ENCODE measurements at regions not wholly inside any gene's neighbourhood (a gene's known extent, or its start where the extent isn't known, plus 50 kb on each side); places are given as distances from the start of the nearest gene placed in this dataset.

DNA sequence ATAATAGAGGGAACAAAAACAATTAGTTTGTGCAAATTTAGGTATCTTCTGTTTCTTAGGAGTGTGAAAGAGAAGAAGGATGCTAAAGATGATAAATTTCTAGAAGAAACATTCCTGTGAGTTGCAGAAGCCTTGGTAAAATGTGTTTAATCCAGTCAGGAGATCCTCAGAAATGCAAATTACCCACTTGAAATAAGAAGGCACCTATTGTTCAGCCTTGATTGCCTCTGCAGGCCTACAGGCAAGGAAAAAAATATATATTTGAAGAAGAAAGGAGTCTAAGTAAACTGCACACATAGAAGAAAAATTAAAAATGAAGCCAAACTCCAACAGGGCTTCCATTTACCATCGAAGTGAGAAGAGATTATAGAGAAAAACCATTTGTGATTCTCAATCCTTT, 51.0 kb upstream of the LHX8 start:
- H3K36me3 Mint-ChIP-seq, result no peaks in the 10 kb centered on the region
- no peak for DNase-seq (ENCODE audit: low spot score)
- no peaks in the 10 kb centered on the region for H3K9me3 Mint-ChIP-seq
- peaks cover 20% of the 10 kb centered on the region for H3K27me3 Mint-ChIP-seq (ENCODE audit: low read depth)
- H3K4me3 Mint-ChIP-seq, result no peak overlapping the region
- ATAC-seq, result peak; percentile 72
- ChIA-PET CTCF (interaction anchor here (0.9 kb wide), 1 partner anchor 48 kb away, joined by 3 read pairs; no protein-coding TSS in a partner anchor), POLR2A (no interaction called here)
- no peak overlapping the region for H3K27ac Mint-ChIP-seq
- H3K4me1 Mint-ChIP-seq, result peaks cover 55% of the 10 kb centered on the region
- TF ChIP-seq ELF4 (CRISPR knock-in tag; IDR thresholded peaks at IDR 0.05; ENCODE audit: low read depth) (no peak), PRRX2 (CRISPR knock-in tag; IDR thresholded peaks at IDR 0.05) (no peak), TEAD1 (CRISPR knock-in tag; IDR thresholded peaks at IDR 0.05) (no peak), FOXK1 (CRISPR knock-in tag; IDR thresholded peaks at IDR 0.05) (no peak), SP1 (CRISPR knock-in tag; conservative IDR thresholded peaks at IDR 0.05) (no peak), NFYB (CRISPR knock-in tag; conservative IDR thresholded peaks at IDR 0.05; ENCODE audit: low read depth) (no peak)
- TF ChIP-seq, protein P1, sequence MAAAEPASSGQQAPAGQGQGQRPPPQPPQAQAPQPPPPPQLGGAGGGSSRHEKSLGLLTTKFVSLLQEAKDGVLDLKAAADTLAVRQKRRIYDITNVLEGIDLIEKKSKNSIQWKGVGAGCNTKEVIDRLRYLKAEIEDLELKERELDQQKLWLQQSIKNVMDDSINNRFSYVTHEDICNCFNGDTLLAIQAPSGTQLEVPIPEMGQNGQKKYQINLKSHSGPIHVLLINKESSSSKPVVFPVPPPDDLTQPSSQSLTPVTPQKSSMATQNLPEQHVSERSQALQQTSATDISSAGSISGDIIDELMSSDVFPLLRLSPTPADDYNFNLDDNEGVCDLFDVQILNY (CRISPR knock-in tag; IDR thresholded peaks at IDR 0.05), result no peak
- TF ChIP-seq, protein P2, sequence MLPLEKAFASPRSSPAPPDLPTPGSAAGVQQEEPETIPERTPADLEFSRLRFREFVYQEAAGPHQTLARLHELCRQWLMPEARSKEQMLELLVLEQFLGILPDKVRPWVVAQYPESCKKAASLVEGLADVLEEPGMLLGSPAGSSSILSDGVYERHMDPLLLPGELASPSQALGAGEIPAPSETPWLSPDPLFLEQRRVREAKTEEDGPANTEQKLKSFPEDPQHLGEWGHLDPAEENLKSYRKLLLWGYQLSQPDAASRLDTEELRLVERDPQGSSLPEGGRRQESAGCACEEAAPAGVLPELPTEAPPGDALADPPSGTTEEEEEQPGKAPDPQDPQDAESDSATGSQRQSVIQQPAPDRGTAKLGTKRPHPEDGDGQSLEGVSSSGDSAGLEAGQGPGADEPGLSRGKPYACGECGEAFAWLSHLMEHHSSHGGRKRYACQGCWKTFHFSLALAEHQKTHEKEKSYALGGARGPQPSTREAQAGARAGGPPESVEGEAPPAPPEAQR (CRISPR knock-in tag; IDR thresholded peaks at IDR 0.05), result no peak

DNA sequence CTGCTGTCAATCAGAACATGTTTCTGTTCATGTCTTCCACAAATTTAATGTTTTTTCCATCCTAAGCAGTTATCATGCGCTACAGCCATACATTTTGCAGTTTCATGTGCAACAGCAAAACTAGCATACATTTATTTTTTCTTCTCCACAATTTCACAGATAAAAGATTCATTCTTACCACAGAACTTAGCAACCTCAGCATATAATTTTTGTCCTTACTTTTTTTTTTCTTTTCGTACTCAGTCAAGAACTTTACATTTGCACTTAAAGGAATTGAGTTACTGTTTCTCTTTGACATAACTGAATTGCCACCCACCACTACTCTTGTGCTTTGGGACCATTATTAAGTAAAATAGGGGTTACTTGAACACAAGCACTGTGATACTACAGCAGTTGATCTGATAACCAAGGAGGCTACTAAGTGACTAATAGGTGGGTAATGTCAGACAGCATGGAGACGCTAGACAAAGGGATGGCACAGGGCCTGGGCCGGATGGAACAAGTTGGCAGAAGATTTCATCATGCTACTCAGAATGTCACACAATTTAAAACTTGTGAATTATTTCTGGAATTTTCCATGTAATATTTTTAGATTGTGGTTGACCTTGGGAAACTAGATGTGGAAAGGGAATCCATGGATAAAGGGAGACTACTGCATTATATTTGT, 50.2 kb upstream of the LHX8 start:
- Mint-ChIP-seq H3K4me3 (peak overlapping the region; percentile 20; the same call in 1 of the 2 replicates), H3K36me3 (peaks cover 3% of the 10 kb centered on the region; the same call in 1 of the 2 replicates), H3K9me3 (peaks cover 4% of the 10 kb centered on the region; the same call in 1 of the 2 replicates), H3K27ac (no peak overlapping the region), H3K4me1 (peaks cover 48% of the 10 kb centered on the region), H3K27me3 (ENCODE audit: low read depth) (peaks cover 16% of the 10 kb centered on the region)
- CTCF ChIA-PET, result interaction anchor here (1.2 kb wide), 1 partner anchor 9 kb away, joined by 3 read pairs; no protein-coding TSS in a partner anchor
- TF ChIP-seq NFYB (CRISPR knock-in tag; conservative IDR thresholded peaks at IDR 0.05; ENCODE audit: low read depth) (no peak), NR1H2 (CRISPR knock-in tag; IDR thresholded peaks at IDR 0.05) (no peak), GABPB1 (CRISPR knock-in tag; IDR thresholded peaks at IDR 0.05) (no peak), ZNF416 (CRISPR knock-in tag; IDR thresholded peaks at IDR 0.05) (no peak), GTF2I (CRISPR knock-in tag; conservative IDR thresholded peaks at IDR 0.05) (no peak), ZNF396 (CRISPR knock-in tag; IDR thresholded peaks at IDR 0.05; ENCODE audit: borderline replicate concordance) (no peak), ESRRA (CRISPR knock-in tag; IDR thresholded peaks at IDR 0.05; ENCODE audit: borderline replicate concordance) (no peak), SOX15 (CRISPR knock-in tag; IDR thresholded peaks at IDR 0.05) (no peak), JAZF1 (CRISPR knock-in tag; IDR thresholded peaks at IDR 0.05) (no peak), TP53 (CRISPR knock-in tag; IDR thresholded peaks at IDR 0.05) (no peak), ATF1 (CRISPR knock-in tag; IDR thresholded peaks at IDR 0.05) (no peak), FOXJ3 (CRISPR knock-in tag; IDR thresholded peaks at IDR 0.05; ENCODE audit: borderline replicate concordance) (no peak)
- TF ChIP-seq, protein P1 (CRISPR knock-in tag; IDR thresholded peaks at IDR 0.05), result no peak
- TF ChIP-seq, protein P3, sequence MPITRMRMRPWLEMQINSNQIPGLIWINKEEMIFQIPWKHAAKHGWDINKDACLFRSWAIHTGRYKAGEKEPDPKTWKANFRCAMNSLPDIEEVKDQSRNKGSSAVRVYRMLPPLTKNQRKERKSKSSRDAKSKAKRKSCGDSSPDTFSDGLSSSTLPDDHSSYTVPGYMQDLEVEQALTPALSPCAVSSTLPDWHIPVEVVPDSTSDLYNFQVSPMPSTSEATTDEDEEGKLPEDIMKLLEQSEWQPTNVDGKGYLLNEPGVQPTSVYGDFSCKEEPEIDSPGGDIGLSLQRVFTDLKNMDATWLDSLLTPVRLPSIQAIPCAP (CRISPR knock-in tag; IDR thresholded peaks at IDR 0.05), result no peak
- TF ChIP-seq, protein P4, sequence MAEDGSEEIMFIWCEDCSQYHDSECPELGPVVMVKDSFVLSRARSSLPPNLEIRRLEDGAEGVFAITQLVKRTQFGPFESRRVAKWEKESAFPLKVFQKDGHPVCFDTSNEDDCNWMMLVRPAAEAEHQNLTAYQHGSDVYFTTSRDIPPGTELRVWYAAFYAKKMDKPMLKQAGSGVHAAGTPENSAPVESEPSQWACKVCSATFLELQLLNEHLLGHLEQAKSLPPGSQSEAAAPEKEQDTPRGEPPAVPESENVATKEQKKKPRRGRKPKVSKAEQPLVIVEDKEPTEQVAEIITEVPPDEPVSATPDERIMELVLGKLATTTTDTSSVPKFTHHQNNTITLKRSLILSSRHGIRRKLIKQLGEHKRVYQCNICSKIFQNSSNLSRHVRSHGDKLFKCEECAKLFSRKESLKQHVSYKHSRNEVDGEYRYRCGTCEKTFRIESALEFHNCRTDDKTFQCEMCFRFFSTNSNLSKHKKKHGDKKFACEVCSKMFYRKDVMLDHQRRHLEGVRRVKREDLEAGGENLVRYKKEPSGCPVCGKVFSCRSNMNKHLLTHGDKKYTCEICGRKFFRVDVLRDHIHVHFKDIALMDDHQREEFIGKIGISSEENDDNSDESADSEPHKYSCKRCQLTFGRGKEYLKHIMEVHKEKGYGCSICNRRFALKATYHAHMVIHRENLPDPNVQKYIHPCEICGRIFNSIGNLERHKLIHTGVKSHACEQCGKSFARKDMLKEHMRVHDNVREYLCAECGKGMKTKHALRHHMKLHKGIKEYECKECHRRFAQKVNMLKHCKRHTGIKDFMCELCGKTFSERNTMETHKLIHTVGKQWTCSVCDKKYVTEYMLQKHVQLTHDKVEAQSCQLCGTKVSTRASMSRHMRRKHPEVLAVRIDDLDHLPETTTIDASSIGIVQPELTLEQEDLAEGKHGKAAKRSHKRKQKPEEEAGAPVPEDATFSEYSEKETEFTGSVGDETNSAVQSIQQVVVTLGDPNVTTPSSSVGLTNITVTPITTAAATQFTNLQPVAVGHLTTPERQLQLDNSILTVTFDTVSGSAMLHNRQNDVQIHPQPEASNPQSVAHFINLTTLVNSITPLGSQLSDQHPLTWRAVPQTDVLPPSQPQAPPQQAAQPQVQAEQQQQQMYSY (CRISPR knock-in tag; IDR thresholded peaks at IDR 0.05), result no peak
- DNase-seq (ENCODE audit: low spot score), result no peak
- ATAC-seq, result peak; percentile 46
- POLR2A ChIA-PET, result no interaction called here

All from WTC11 (cell line).